HG03432 (cell line): ENCODE measurements at regions not wholly inside any gene's neighbourhood (a gene's known extent, or its start where the extent isn't known, plus 50 kb on each side); places are given as distances from the start of the nearest gene placed in this dataset.

ENCODE experiments used
- ATAC-seq: cut with Tn5 transposase; IDR thresholded peaks from one replicate; pipeline ENCODE4 v1.9.1; 2021; ENCODE audit warnings: mild to moderate bottlenecking, moderate library complexity; ENCODE audit not compliant: unreplicated experiment

DNA sequence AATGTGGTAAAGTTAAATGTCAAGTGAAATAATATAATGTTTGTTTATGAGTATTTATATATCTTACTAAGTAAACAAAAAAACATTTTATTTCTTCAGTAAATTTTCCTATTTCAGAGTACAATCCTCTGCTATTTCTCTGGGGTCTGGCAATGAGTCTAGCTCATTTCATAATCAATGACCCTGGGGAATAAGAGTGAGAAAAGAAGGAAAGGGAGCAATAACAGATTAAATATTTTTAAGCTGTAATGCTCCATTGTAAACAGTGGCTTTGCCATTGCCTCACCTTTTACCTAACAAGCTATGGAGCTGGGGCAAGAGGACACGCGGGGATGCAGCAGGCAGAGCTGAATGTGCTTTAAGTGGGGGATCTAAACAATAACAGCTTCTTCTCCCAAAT lies 1071.9 kb downstream of the FLRT2 start:
- no peak for ATAC-seq

GRCh38 chr14:86597279-86597678 lies 1067.3 kb downstream of the FLRT2 start:
- no peak for ATAC-seq

DNA sequence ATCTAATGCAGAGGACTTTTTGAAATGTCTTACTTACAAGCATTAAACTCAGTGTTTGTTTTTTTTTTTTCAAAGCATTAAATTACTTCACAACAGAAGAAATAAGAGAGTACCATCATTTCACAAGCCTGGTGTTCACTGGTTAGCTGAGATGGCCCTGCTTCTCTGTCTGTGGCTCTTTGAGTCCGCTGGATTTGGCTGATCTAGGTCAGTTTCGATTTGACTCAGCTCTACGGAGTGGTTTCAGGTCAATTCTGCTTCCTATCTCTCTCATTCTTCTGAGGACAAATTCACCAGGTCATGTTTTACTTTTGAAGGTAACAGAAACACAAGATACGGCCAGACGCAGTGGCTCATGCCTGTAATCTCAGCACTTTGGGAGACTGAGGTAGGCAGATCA lies 1066.1 kb downstream of the FLRT2 start:
- ATAC-seq: no peak

- no peak for ATAC-seq
Observed at GRCh38 chr14:86575141-86575540, 1045.2 kb downstream of the FLRT2 start.

- ATAC-seq: no peak
Observed at GRCh38 chr14:86574778-86575129, 1044.8 kb downstream of the FLRT2 start.

GRCh38 chr14:86574051-86574777 lies 1044.3 kb downstream of the FLRT2 start:
- no peak for ATAC-seq

DNA sequence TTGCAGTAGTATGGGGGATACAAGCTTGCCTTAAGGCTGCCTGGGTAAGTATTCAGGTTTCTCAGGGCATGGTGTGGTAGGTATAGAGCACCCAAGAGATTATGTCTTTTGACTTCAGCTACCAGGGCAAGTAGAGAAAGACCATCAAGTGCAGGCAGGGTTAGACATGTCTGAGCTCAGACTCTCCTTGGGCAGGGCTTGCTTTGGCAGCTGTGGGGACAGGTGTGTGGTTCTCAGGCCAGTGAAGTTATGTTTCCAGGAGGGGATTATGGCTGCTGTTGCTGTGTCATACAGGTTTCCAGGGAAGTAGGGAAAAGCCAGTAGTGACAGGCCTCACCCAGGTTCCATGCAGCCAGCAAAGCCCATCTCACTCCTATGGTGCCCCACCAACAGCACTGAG lies 1040.4 kb downstream of the FLRT2 start:
- no peak for ATAC-seq

GRCh38 chr14:86543521-86543920 lies 1013.6 kb downstream of the FLRT2 start:
- no peak for ATAC-seq

GRCh38 chr14:86541972-86542371 lies 1012.0 kb downstream of the FLRT2 start:
- no peak for ATAC-seq

DNA sequence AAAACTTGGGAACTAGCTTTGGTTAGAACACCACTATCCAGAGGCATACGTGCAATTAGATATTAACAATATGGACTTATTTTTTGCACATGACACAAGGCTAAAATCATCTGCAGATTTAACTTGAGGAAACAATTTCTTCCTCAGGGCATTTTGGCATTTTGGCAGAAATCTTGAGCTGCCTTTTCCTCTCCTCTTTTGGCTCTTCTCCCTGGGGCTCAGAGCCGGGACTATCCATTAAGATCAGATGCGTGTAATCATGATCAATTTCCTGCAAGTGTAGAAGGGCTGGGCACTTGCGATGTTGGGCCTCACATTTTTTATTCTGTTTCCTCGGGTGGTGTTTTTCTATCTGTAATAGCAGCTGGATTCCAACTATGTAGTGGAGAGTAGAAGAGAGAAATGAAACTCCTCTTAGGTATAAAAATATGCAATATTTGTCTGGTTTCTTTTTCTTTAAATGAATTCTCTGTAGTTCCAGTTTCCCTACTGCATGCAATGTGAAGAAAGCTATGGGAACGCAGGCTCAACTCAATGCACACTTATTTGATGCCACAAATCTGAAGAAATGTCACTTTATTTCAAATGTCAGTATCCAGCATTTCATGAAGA lies 1010.8 kb downstream of the FLRT2 start:
- ATAC-seq: no peak

DNA sequence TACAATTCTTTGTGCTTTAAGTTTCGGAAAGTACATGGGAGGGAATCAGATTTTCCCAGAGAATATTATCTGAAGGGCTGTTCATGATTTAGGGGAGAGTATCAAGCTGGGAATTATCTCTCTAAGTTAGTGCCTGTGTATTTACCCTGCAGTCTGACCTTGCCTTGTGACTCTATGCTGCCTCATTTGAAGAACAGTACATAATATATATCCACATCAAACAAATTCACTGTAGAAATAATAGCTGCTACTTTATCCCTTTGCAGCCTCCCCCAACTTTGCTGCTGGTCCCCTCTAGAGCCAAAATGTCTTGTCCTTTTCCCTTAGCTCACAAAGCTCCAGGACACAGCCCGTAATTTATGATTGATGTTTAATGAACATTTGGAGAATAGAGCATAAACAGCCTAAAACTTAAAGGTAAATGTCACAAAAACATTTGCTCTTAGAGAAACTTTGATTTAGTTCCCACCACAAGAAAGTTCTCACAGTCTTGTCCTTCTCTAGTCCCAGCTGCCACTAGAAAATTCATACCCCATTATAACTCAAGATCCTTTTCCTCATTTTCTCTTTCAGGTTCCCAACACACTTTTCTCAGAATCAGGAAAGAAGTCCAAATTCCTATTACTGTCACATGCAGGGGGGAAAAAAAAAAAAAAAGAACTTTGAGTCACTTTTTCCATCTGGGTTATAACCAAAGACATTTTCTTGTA lies 1009.6 kb downstream of the FLRT2 start:
- ATAC-seq: no peak

- ATAC-seq: no peak
Observed at GRCh38 chr14:86533834-86534233, 1003.9 kb downstream of the FLRT2 start.

DNA sequence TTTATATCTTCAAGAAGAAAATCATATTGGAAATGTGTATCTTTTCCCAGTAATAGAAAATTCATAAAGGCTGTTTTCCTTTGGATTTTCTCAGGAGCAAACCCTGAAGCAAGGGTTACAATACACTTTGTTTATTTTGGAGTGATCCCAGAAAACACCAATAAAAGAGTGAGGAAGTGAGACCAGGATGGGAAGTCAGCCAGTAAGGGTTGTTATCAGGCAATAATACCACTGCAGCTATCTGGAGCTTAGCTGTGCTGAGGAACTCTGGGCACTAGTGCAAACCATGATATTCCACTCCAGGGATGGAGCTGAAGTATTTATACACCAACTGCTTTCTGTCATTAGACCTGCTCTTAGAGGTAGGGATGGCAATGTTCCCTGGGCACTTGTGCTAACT lies 1002.3 kb downstream of the FLRT2 start:
- ATAC-seq: no peak

GRCh38 chr14:86530457-86530856 lies 1000.5 kb downstream of the FLRT2 start:
- ATAC-seq: no peak

DNA sequence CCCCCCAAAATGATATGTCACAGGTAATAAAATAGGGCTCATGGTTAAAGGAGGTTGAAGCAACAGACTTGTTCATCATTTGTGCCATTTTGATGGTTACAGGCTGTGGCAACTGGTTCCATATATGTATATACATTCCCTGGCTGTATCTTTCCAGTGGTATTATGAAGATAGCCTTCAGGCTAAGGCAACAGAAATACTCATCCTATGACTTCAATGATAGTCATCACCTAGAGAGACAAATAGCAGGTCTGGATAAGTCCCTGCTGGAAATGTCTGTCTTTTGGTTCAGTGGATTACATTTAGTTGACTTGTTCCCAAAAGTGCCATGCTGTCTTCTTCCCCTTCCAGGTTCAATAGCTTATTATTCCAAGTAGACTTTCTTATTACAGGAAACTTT lies 997.4 kb downstream of the FLRT2 start:
- ATAC-seq: no peak

DNA sequence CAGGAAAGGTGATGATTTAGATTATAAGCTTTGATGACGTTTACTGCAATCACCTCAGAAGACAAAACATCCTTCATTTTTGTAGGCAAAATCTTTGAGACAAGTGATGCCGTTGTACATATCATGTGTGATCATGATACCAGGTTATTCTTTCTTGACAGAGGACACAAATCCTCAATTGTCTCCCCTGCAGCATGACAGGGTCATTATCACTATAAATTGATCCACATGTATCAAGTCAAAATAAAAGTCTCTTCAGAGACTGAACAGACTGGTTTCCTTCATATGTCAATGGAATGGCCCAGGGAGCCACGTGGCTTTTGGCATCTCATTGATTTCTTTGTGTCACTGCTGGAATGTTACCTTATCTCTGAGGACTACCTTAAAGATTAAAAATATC lies 995.7 kb downstream of the FLRT2 start:
- no peak for ATAC-seq

DNA sequence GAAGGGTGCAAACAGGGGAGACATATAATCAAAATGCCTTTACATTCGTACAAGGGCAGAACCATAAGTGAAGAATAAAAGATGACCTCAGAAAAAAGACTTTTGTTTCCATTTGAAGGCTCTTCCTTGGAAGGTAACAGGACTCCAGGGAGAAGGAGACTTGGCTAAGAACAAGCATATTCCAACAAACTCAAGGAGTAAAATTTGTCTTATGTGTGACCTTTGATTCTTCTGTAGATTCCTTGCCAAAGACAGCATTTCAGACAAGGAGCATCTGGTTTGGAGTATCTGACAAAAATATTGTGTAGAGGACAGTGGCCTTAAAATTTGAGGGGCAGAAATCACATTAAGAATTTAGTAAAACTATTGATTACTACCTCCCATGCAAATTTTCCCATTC lies 991.9 kb downstream of the FLRT2 start:
- no peak for ATAC-seq

DNA sequence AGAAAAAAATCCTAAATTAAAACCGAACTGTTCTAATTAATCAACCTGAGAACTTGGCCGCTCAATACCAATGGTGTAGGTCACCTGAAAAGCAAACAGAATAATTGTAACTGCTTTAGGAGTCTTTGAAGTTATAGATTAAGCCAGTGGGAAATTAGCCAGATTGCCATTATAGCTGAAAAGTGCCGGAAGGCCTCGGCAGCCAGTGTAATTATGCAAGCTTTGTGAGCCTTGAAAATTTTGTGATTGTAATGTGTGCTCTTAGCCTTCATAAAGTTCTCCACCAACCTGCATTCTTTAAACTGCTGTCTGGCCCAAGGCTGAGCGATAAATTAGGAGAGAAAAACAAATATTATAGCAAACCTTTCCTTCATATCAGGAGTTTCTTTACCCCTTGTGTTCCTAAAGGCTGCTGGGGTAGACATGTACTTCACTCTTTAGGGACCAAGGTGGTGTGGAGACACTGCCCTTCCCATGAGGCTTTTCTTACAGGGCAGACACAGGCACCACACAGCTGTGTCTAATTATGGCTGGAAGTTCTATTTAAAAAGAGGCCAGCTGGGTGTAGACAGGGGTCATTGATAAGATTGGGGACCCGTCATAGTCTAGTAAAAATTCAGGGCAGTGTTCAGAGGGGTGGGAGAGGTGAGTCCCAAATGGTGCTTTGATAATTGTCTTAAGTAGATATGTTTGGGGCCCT lies 991.2 kb downstream of the FLRT2 start:
- ATAC-seq: no peak

DNA sequence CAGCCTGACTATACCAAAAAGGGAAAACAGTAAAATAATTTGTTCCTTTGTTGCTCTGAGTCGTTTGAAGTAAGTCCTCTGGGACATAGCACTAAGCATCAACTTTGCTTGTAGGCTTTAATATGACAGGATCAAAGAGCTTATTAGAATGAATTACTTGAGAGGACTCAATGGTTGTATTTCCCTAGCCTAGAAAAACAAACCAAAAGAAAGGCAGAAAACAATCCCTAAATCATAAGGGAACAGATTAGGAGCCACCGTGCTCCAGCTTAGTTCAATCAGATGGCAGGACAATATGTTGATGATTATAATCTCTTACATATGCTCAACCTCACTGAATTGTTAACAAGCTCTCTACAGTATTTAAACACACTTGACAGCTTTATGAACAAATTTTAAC lies 988.4 kb downstream of the FLRT2 start:
- no peak for ATAC-seq

DNA sequence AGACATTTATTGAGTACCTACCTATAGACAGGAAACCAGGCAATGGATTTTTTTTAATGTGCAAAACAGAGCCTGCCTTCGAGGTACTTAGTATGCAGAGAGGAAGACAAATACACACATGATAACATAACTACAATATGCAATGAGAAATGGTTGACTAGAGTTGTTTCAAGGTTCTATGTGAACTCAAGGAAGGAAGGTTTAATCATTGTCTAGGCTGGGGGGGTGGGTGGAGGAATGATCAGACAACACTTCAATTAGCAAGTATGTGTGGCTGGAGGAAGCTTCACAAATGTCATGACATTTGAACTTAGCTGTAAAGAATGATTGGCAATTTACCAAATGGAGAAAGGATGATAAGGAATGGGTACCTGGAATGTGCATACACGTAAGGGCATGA lies 985.3 kb downstream of the FLRT2 start:
- no peak for ATAC-seq

DNA sequence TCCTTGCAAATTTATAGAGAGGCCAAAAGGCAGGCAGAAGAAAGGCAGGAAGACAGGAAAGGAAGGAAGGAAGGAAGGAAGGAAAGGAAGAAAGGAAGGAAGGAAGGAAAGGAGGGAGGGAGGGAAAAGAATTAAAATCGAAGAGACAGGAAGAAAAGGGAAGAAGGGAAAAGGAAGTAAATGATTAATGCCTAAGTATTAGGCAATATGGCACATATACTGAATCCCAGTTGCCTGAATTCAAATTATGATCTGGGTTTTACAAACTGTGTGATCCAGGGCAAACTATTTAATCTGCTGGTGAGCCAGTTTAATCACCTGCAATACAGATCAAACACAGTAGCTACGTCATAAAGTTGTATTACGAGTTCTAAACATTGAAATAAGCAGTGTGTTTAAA lies 983.6 kb downstream of the FLRT2 start:
- no peak for ATAC-seq

GRCh38 chr14:86513056-86513455 lies 983.1 kb downstream of the FLRT2 start:
- ATAC-seq: no peak
